K562 (cell line): ENCODE measurements at regions not wholly inside any gene's neighbourhood (a gene's known extent, or its start where the extent isn't known, plus 50 kb on each side); places are given as distances from the start of the nearest gene placed in this dataset.

ENCODE experiments used
- ATAC-seq: fragments of 200-7000 bp; cut with Tn5 transposase; 3 replicates; pipeline ENCODE4 v1.9.1; 2020; ENCODE audit warnings: moderate library complexity
- BruUV-seq: library from RNA; stranded (reverse); fragments of 400-500 nt; replicated peaks from 2 replicates; lab custom pipeline; 2021; lab: Mats Ljungman, UMichigan
- CTCF ChIA-PET: fragments of 300-600 bp; formaldehyde crosslinking; extraction: SDS; loops from one replicate; lab custom pipeline; 2021; ENCODE audit warnings: low intra/inter-chr PET ratio; lab: Yijun Ruan, JAX
- POLR2A ChIA-PET: fragments of 300-600, 350-650 bp; sonication (Branson Sonifier 250); formaldehyde crosslinking; extraction: SDS; loops from one replicate; lab custom pipeline; 2021; ENCODE audit warnings: antibody characterized with exemption, inconsistent platforms; lab: Yijun Ruan, JAX
- DNase-seq, 4 experiments: peaks; one replicate each; pipeline versions ENCODE4 v3.0.0 to v3.0.0-alpha.2; 2011 to 2018; ENCODE audit warnings: low spot score in 3 of 4, mixed read lengths in 3 of 4; ENCODE audit errors: extremely low read depth in 1 of 4
- FAIRE-seq: peaks from 2 replicates; lab custom pipeline; 2011; peaks lifted over from hg19 to GRCh38; lab: Jason Lieb, UNC
- H2AFZ ChIP-seq: 2 replicates; pipeline ENCODE4 v1.6.0; 2011; ENCODE audit warnings: low read depth, low read length, control low read depth, inconsistent platforms
- H3K27ac ChIP-seq: fragments of 200-600 bp; 3 replicates; pipeline ENCODE4 v1.8.0; 2011; ENCODE audit warnings: low read depth, mild to moderate bottlenecking, control low read depth, inconsistent platforms, low read length, moderate library complexity, mixed read lengths; ENCODE audit errors: extremely low read depth
- H3K27me3 ChIP-seq, 2 experiments: fragments of 300-600 bp in 1 of 2; 2 replicates in 1 of 2; 3 replicates in 1 of 2; pipeline versions ENCODE4 v1.6.0 to v1.8.0; 2011; ENCODE audit warnings: inconsistent platforms in 2 of 2, low read length in 2 of 2, mild to moderate bottlenecking in 1 of 2, mixed read lengths in 1 of 2, moderate library complexity in 1 of 2; ENCODE audit not compliant: control insufficient read depth in 2 of 2, insufficient read depth in 2 of 2
- H3K36me3 ChIP-seq: fragments of 300-600 bp; 3 replicates; pipeline ENCODE4 v1.8.0; 2011; ENCODE audit warnings: mild to moderate bottlenecking, low read length, inconsistent platforms; ENCODE audit not compliant: control insufficient read depth, insufficient read depth
- H3K4me1 ChIP-seq, 2 experiments: fragments of 200-600 bp in 1 of 2; replicated peaks in 1 of 2; 2 replicates in 1 of 2; 3 replicates in 1 of 2; pipeline versions ENCODE4 v1.5.1 to v1.8.0; 2011; ENCODE audit warnings: inconsistent platforms in 2 of 2, low read length in 2 of 2, mild to moderate bottlenecking in 1 of 2, mixed read lengths in 1 of 2, moderate library complexity in 1 of 2; ENCODE audit not compliant: control insufficient read depth in 2 of 2, insufficient read depth in 2 of 2
- H3K4me2 ChIP-seq: 2 replicates; pipeline ENCODE4 v1.6.1; 2011; ENCODE audit warnings: low read length, control low read depth, inconsistent platforms, mixed read lengths; ENCODE audit not compliant: insufficient read depth
- H3K4me3 ChIP-seq: fragments of 200-600 bp; sonication (generic), shearing (Covaris generic); 2 replicates; pipeline ENCODE4 v1.5.1; 2016; ENCODE audit warnings: control low read depth, inconsistent platforms
- H3K79me2 ChIP-seq: fragments of 200-600 bp; 3 replicates; pipeline ENCODE4 v1.8.0; 2011; ENCODE audit warnings: low read length, inconsistent platforms; ENCODE audit not compliant: control insufficient read depth, insufficient read depth
- H3K9ac ChIP-seq, 2 experiments: 2 replicates each; pipeline versions ENCODE4 v1.6.0 to v1.6.1; 2011; ENCODE audit warnings: low read depth in 2 of 2, low read length in 2 of 2, control low read depth in 1 of 2, inconsistent platforms in 1 of 2, mild to moderate bottlenecking in 1 of 2, mixed read lengths in 1 of 2; ENCODE audit not compliant: insufficient read depth in 1 of 2
- H3K9me1 ChIP-seq: one replicate; pipeline ENCODE4 v1.6.0; 2011; ENCODE audit warnings: inconsistent platforms, mild to moderate bottlenecking, low read length, moderate library complexity; ENCODE audit not compliant: control insufficient read depth, insufficient read depth
- H3K9me3 ChIP-seq: replicated peaks from 2 replicates; pipeline ENCODE4 v1.5.1; 2011; ENCODE audit warnings: low read depth, low read length, inconsistent platforms; ENCODE audit not compliant: control insufficient read depth, insufficient read depth
- H4K20me1 ChIP-seq: replicated peaks from 2 replicates; pipeline ENCODE4 v1.6.1; 2011; ENCODE audit warnings: low read length, inconsistent platforms, mixed read lengths; ENCODE audit not compliant: control insufficient read depth, insufficient read depth
- ARID1B ChIP-seq: fragments of 450-650 bp; IDR thresholded peaks from 2 replicates; pipeline ENCODE4 v1.6.1; 2016; ENCODE audit warnings: antibody characterized with exemption, mild to moderate bottlenecking, inconsistent platforms
- RBM17 ChIP-seq: fragments of 200-400 bp; formaldehyde crosslinking; IDR thresholded peaks from 2 replicates; pipeline ENCODE4 v1.6.1; 2017; ENCODE audit warnings: low read depth, mild to moderate bottlenecking, low read length, borderline replicate concordance
- ZNF217 ChIP-seq: sonication (generic); formaldehyde crosslinking; IDR thresholded peaks from 2 replicates; pipeline ENCODE4 v1.8.0; 2022; ENCODE audit warnings: mild to moderate bottlenecking, missing genetic modification reagents
- ZNF23 ChIP-seq: fragments of 250-450 bp; sonication (Bioruptor Pico); IDR thresholded peaks from 2 replicates; pipeline ENCODE4 v1.4.0; 2020; ENCODE audit warnings: mild to moderate bottlenecking
- ZNF77 ChIP-seq: fragments of 250-450 bp; sonication (Bioruptor Pico); IDR thresholded peaks from 2 replicates; pipeline ENCODE4 v1.5.0; 2020
- WGBS: fragments of 100-300 bp; shearing (Covaris generic); methylation state at CpG from one replicate; pipeline ENCODE4 v1.1.6; 2016; ENCODE audit warnings: low coverage, mixed read lengths; ENCODE audit not compliant: insufficient coverage; ENCODE audit errors: missing lambda C conversion rate; 5-methylcytosine and 5-hydroxymethylcytosine counted together
- in situ Hi-C: fragments of 300-500 bp; cut with MboI; formaldehyde crosslinking; loops from 4 replicates; pipeline ENCODE4 v1.15.0; 2018; ENCODE audit warnings: inconsistent platforms, mixed read lengths
- intact Hi-C: fragments of 100-400 bp; cut with micrococcal nuclease; formaldehyde crosslinking; loops from 2 replicates; pipeline ENCODE4 v1.14.2; 2022

GRCh38 chr18:24588440-24588839 lies 128.0 kb downstream of the HRH4 start:
- TF ChIP-seq RBM17: no peak
- TF ChIP-seq ZNF23 (CRISPR knock-in tag): no peak
- H3K27ac ChIP-seq: no peak overlapping the region
- in situ Hi-C loops: no loop called here
- no peak overlapping the region for H3K4me2 ChIP-seq
- ChIA-PET CTCF (interaction anchor here (0.6 kb wide), 1 partner anchor 1270 kb away, joined by 5 read pairs; no protein-coding TSS in a partner anchor), POLR2A (no interaction called here)
- no peaks in the 10 kb centered on the region for H3K79me2 ChIP-seq
- H2AFZ ChIP-seq: no peak overlapping the region
- H3K27me3 ChIP-seq: no peaks in the 10 kb centered on the region
- DNase-seq: no peak
- H3K9me1 ChIP-seq: no peaks in the 10 kb centered on the region
- H3K36me3 ChIP-seq: no peaks in the 10 kb centered on the region
- 1% methylated on average over 5 of the region's 5 CpGs for WGBS
- H3K9ac ChIP-seq: no peak overlapping the region
- no peaks in the 10 kb centered on the region for H4K20me1 ChIP-seq
- no peaks in the 10 kb centered on the region for H3K4me1 ChIP-seq
- ATAC-seq: no peak
- no TSS peak for BruUV-seq
- no peaks in the 10 kb centered on the region for H3K9me3 ChIP-seq
- intact Hi-C loops: no loop called here
- no peak overlapping the region for H3K4me3 ChIP-seq
- FAIRE-seq: no peak

DNA sequence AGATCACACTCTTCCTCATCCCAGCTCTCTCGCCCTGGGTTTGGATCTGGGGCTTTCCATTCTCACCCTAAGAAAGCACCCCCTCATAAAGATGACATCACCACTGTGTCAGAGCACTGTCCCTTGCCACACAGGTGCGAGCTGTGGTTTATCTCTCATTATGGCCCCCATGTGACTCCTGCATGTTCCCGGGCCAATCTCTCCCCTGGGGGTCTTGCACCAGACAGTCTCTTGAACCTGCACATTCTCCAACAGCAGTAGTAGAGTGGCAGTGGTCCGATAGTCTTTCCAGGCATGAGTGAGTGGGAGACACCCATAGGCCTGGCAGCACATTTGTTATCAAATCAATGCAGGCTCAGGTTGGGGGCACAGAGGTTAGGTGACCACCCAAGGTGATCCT lies 130.5 kb downstream of the HRH4 start:
- no peak for TF ChIP-seq ZNF77 (CRISPR knock-in tag)
- TF ChIP-seq ZNF217 (CRISPR knock-in tag): no peak
- no peak for TF ChIP-seq ARID1B
- TF ChIP-seq, all 486 proteins: peak for 0
- BruUV-seq: no TSS peak
- Histone ChIP-seq H2AFZ (no peak overlapping the region), H3K9me1 (no peaks in the 10 kb centered on the region), H4K20me1 (no peaks in the 10 kb centered on the region), H3K4me3 (no peak overlapping the region), H3K4me2 (no peak overlapping the region), H3K4me1 (no peaks in the 10 kb centered on the region), H3K27ac (no peak overlapping the region), H3K9ac (no peak overlapping the region), H3K36me3 (no peaks in the 10 kb centered on the region), H3K27me3 (no peaks in the 10 kb centered on the region), H3K9me3 (no peaks in the 10 kb centered on the region), H3K79me2 (no peaks in the 10 kb centered on the region)
- ChIA-PET POLR2A (no interaction called here), CTCF (no interaction called here)
- ATAC-seq: no peak
- no peak for DNase-seq
- WGBS: 0% methylated on average over 4 of the region's 4 CpGs
- FAIRE-seq: no peak
- in situ Hi-C loops (no loop called here), intact Hi-C loops (no loop called here)
